NT2/D1 (cell line): ENCODE measurements at regions not wholly inside any gene's neighbourhood (a gene's known extent, or its start where the extent isn't known, plus 50 kb on each side); places are given as distances from the start of the nearest gene placed in this dataset.

ENCODE experiments used
- SUZ12 ChIP-seq: IDR thresholded peaks from 2 replicates; pipeline ENCODE4 v1.6.1; 2011; ENCODE audit not compliant: insufficient read length, insufficient read depth; ENCODE audit errors: extremely low read depth
- ZNF274 ChIP-seq: IDR thresholded peaks from 2 replicates; pipeline ENCODE4 v1.6.1; 2011; ENCODE audit warnings: mild to moderate bottlenecking, low read depth, low read length

DNA sequence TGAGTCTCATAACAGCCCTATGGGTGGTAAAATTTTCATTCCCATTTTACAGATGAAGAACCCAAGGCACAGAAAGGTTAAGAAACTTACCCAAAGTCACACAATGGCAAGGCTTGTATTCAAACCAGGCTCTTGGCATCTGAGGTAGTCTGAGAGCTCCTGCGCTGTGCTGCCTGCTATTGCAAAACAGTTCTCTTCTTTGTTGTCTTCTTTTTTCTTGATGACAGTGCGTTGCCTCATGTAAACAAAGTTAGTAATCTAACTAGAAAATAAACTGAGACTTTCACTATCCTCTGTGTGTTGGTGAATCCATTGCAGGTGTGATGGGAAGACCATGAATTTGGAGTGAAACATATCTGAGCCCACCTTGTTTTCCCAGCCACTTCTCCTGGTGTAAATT is 240.8 kb downstream of the PTEN start:
- TF ChIP-seq SUZ12 (no peak), ZNF274 (no peak)
